NCI-H1092 (cell line): ENCODE measurements at regions not wholly inside any gene's neighbourhood (a gene's known extent, or its start where the extent isn't known, plus 50 kb on each side); places are given as distances from the start of the nearest gene placed in this dataset.
A peak's percentile ranks its signal among the peaks of the same experiment; 100 is the strongest.

ENCODE experiments used
- DNase-seq: peaks from one replicate; lab custom pipeline; 2025; lab: John Stamatoyannopoulos, UW

- no peak for DNase-seq
These were observed 497.6 kb upstream of the CD180 start for GRCh38 chr5:67693956-67694809.

GRCh38 chr5:67686746-67687145 is 490.1 kb upstream of the CD180 start:
- DNase-seq = no peak

- no peak for DNase-seq
These were observed 485.1 kb upstream of the CD180 start for GRCh38 chr5:67681703-67682102.

- no peak for DNase-seq
These were observed 483.5 kb upstream of the CD180 start for GRCh38 chr5:67680099-67680498.

GRCh38 chr5:67679184-67679841 is 482.7 kb upstream of the CD180 start:
- DNase-seq = no peak

- DNase-seq = no peak
These were observed 482.0 kb upstream of the CD180 start for GRCh38 chr5:67678594-67678993.

- no peak for DNase-seq
These were observed 480.9 kb upstream of the CD180 start for GRCh38 chr5:67677422-67677970.

GRCh38 chr5:67676863-67677262 is 480.3 kb upstream of the CD180 start:
- DNase-seq = no peak

- no peak for DNase-seq
These were observed 477.6 kb upstream of the CD180 start for GRCh38 chr5:67674159-67674655.

- no peak for DNase-seq
These were observed 477.0 kb upstream of the CD180 start for GRCh38 chr5:67673618-67674017.

GRCh38 chr5:67673180-67673579 is 476.6 kb upstream of the CD180 start:
- DNase-seq = no peak

- DNase-seq = no peak
These were observed 476.0 kb upstream of the CD180 start for GRCh38 chr5:67672636-67673035.

- DNase-seq = no peak
These were observed 473.3 kb upstream of the CD180 start for GRCh38 chr5:67669916-67670315.

- no peak for DNase-seq
These were observed 463.6 kb upstream of the CD180 start for GRCh38 chr5:67660149-67660548.

GRCh38 chr5:67659288-67659687 is 462.7 kb upstream of the CD180 start:
- no peak for DNase-seq

- DNase-seq = no peak
These were observed 460.5 kb upstream of the CD180 start for GRCh38 chr5:67657055-67657454.

GRCh38 chr5:67652201-67652600 is 455.6 kb upstream of the CD180 start:
- DNase-seq = no peak

GRCh38 chr5:67651180-67651579 is 454.6 kb upstream of the CD180 start:
- no peak for DNase-seq

GRCh38 chr5:67648201-67648671 is 451.6 kb upstream of the CD180 start:
- peak; percentile 44 for DNase-seq

GRCh38 chr5:67647772-67648171 is 451.2 kb upstream of the CD180 start:
- no peak for DNase-seq

GRCh38 chr5:67644221-67644920 is 447.8 kb upstream of the CD180 start:
- no peak for DNase-seq

- no peak for DNase-seq
These were observed 446.9 kb upstream of the CD180 start for GRCh38 chr5:67643536-67643935.
